ENCODE measurements at regions not wholly inside any gene's neighbourhood (a gene's known extent, or its start where the extent isn't known, plus 50 kb on each side); places are given as distances from the start of the nearest gene placed in this dataset.
A peak's percentile ranks its signal among the peaks of the same experiment; 100 is the strongest.
"Not testable (repeated sequence)": the region's sequence is repeated elsewhere in the genome, so short reads cannot be mapped to it uniquely, and the experiment has no call there.

- DNase-seq (ENCODE audit: low read depth) = peak; percentile 68
Measured at GRCh38 chr2:9708683-9709538, 78.1 kb upstream of the YWHAQ start.

GRCh38 chr2:9709539-9710285, 78.9 kb upstream of the YWHAQ start:
- no peak for DNase-seq (ENCODE audit: low read depth)

- no peak for DNase-seq (ENCODE audit: low read depth)
Measured at GRCh38 chr2:9710311-9710710, 79.5 kb upstream of the YWHAQ start.

DNA sequence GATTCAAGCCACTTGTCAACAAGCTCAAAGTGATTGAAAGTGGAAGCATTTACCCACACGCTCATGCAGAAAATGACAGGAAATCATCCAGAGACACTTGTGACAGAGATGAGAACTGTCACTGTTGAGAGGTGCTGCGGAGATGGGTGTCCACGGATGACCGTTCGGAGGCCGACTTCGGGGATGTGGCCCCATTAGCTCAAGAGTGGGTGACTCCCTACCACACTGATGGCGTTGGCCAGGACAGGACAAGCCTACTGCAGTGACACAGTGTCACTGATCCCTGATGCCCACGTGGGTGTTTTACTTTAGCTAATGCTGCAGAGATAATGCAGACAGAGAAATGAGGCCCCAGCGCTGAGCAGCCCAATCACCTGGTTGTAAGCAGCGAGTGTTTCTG, 81.5 kb upstream of the YWHAQ start:
- no peak for DNase-seq (ENCODE audit: low read depth)

DNA sequence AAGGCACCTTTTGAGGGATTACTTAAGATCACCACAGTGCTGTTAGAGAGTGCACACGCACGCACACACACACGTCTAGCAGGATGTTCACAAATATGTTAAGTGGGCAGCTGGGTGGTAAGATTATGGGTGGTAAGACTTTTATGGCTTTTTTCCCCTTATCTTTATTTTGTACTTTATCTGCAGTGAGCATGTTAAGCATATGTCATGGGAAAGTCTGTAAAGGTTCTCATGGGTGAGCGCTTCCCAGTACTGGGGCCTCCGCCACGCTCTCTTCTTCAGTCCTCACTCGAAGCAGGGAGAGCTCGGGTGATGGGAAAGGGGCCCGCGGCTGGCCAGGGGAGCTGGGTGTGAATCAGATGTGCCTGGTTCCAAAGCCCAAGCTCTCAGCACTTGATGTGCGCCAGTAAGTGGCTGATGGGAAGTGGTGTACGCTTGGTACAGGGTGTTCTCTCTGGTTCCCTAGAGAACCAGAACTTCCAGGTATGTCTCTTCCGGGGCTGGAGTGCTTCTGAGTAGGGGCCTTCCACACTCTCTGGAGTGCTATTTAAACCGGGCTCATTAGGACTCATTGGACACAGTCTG, 83.9 kb upstream of the YWHAQ start:
- DNase-seq (ENCODE audit: low read depth) = no peak

DNA sequence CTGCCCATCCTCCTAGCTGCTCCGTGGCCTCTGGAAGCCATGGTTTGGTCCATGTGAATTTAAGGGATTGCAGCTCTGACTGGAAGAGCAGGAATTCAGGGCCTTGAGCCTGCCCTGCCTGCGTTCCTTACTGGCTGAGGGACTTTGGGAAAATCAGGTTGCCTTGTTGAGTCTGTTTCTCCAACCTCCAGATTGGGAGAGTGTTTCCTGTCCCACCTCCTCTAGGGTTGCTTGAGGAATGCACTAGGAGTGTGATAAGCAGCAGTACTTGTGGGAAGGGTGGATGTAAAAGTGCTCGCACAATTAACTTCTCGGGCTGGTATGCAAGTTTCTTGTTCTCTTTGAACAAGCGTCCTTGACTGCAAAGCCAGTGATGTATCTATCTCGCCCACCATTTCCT, 84.4 kb upstream of the YWHAQ start:
- DNase-seq (ENCODE audit: low read depth) = no peak

DNA sequence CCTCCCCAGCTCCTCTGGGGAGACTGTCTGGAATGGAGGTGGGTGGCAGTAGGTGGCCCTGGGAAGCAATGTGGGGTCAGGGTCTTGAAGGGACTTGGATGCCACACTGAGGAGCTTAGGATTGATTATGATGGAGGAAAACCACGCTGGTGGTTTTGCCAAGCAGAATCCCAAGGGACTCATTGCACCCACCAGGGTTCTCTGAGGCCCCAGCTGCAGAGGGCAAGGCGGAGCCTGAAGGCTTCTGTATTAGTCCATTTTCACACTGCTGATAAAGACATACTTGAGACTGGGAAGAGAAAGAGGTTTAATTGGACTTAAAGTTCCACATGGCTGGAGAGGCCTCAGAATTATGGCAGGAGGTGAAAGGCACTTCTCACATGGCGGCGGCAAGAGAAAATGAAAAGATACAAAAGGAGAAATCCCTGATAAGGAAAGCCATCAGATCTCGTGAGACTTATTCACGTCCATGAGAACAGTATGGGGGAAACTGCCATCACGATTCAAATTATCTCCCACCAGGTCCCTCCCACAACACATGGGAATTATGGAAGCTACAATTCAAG, 87.2 kb upstream of the YWHAQ start:
- no peak for DNase-seq (ENCODE audit: low read depth)

GRCh38 chr2:9720352-9721093, 89.7 kb upstream of the YWHAQ start:
- DNase-seq (ENCODE audit: low read depth) = no peak

- no peak for DNase-seq (ENCODE audit: low read depth)
Measured at GRCh38 chr2:9721344-9721743, 90.5 kb upstream of the YWHAQ start.

DNA sequence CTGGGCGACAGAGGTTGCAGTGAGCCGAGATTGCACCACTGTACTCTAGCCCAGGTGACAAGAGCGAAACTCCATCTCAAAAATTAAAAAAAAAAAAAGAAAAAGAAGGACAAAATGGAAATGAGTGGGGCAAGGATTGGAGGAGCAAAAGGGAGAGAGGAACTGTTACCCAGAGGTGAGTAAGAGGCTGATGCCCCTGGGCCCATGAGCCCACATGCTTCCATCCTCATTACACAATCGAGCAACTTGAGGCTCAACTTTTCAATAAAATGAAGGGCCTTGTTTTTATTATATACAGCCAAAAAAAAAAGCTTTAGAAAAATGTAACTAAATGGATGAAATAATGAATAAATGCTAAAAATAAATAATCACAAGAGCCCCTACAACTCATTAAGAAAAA, 91.7 kb upstream of the YWHAQ start:
- DNase-seq (ENCODE audit: low read depth) = no peak

- no peak for DNase-seq (ENCODE audit: low read depth)
Measured at GRCh38 chr2:9724565-9724964, 93.8 kb upstream of the YWHAQ start.

GRCh38 chr2:9725106-9725505, 94.3 kb upstream of the YWHAQ start:
- no peak for DNase-seq (ENCODE audit: low read depth)

DNA sequence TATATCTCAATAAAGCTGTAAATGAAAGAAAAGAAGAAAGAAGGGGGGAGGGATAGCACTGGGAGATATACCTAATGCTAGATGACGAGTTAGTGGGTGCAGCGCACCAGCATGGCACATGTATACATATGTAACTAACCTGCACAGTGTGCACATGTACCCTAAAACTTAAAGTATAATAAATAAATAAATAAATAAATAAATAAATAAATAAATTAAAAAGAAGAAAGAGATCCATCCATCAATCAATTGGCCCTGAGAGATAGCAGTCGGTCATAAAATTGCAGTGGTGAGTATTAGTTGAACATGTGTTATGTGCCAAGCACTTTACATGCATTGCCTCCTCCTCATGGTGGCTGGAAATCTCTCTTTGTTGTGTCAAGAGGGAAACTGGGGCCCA, 95.2 kb upstream of the YWHAQ start:
- not testable (repeated sequence) for DNase-seq (ENCODE audit: low read depth)

DNA sequence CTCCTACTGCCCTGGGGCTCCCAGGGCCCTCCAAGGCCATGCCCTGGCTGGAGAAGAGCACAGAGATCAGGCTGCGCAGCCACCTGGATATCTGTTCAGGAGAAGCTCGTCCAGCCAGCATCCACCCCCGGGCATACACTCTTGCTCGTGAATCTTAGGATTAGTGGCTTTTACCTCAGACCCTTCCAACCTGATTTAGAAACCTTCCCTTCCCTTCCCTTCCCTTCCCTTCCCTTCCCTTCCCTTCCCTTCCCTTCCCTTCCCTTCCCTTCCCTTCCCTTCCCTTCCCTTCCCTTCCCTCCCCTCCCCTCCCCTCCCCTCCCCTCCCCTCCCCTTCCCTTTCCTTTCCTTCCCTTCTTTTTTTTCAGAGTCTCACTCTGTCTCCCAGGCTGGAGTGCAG, 99.7 kb upstream of the YWHAQ start:
- DNase-seq (ENCODE audit: low read depth) = not testable (repeated sequence)

DNA sequence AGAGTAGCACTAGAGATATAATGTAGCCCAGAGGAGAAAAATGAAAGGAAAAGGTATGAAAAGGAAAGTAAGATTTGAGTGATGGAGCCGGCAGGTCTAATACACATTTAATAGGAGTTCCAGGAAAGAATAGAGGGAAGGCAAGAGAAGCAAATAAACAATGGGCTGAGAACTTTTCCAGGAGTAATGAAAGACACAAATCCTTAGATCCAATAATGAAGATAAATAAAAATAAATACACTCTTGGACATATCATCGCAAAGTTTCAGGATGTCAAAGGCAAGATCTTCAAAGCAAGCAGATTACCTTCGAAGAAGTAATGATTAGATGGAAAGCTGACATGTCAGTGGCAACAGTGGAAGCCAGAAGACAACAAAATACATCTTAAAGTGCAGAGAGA, 102.0 kb upstream of the YWHAQ start:
- no peak for DNase-seq (ENCODE audit: low read depth)

GRCh38 chr2:9734308-9734707, 103.5 kb upstream of the YWHAQ start:
- DNase-seq (ENCODE audit: low read depth) = no peak

- DNase-seq (ENCODE audit: low read depth) = peak; percentile 49
Measured at GRCh38 chr2:9735335-9735734, 104.5 kb upstream of the YWHAQ start.

DNA sequence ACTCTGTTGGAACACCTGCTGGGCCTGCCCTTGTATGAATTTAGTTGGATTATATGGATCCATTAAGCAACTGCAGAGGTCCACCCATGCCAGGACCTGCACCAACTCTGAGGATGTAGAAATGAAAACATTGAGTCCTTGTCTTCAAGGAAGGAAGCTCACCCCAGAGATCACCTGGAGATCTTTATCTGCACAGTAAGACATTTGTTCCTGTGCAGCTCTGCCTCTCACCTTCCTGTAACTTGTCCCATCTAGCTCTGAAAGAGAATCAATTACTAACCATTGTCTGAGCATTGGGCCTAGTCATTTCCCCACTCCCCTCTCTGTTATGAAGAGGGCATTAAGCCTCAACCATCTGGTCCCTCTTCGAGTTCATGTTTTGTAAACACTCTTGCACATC, 105.2 kb upstream of the YWHAQ start:
- no peak for DNase-seq (ENCODE audit: low read depth)

- DNase-seq (ENCODE audit: low read depth) = peak; percentile 62
Measured at GRCh38 chr2:9737053-9737875, 106.0 kb upstream of the TAF1B start.

DNA sequence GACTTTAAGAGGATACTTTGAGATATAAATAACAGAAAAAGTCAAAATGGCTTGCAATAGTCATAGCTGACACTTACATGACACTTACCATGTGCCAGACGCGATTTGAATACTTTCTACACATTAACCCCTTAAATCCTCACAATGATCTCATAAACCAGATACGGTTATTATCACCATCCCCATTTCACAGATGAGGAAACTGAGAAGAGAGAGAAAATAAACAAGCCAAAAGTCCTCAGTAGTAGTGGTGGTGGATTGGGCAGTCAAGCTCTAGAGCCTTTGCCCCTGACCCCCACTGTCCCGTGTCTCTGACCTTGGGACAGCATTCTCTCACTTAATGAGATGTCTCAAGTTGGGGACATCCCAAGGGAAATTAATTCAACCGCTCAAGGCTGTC, 105.2 kb upstream of the TAF1B start:
- DNase-seq (ENCODE audit: low read depth) = no peak
